Transverse colon (tissue), 4 donors: ENCODE measurements at regions not wholly inside any gene's neighbourhood (a gene's known extent, or its start where the extent isn't known, plus 50 kb on each side); places are given as distances from the start of the nearest gene placed in this dataset.

Source experiments
- DNase-seq: peaks from one replicate; pipeline ENCODE4 v3.0.0-alpha.2; 2019
- H3K27ac ChIP-seq, 4 donors: fragments of 200-600 bp; sonication (generic); 2 replicates each; pipeline ENCODE4 v1.5.1; 2016 to 2018; ENCODE audit warnings: inconsistent platforms in 4 of 4
- H3K27me3 ChIP-seq: fragments of 200-600 bp; sonication (generic); 2 replicates; pipeline ENCODE4 v1.5.1; 2017; ENCODE audit warnings: inconsistent platforms
- H3K36me3 ChIP-seq, 4 donors: fragments of 200-600 bp; sonication (generic); 2 replicates each; pipeline ENCODE4 v1.5.1; 2017 to 2019; ENCODE audit warnings: inconsistent platforms in 4 of 4
- H3K4me1 ChIP-seq, 4 donors: fragments of 200-600 bp; sonication (generic); 2 replicates each; pipeline ENCODE4 v1.5.1; 2017 to 2020; ENCODE audit warnings: inconsistent platforms in 4 of 4
- H3K4me3 ChIP-seq, 4 donors: fragments of 200-600 bp; sonication (generic); 1 replicate in 1 of 4; 2 replicates in 3 of 4; pipeline versions ENCODE4 v1.5.1 to v1.6.1; 2017 to 2019; ENCODE audit warnings: inconsistent platforms in 4 of 4
- H3K9me3 ChIP-seq, 2 donors: fragments of 200-600 bp; sonication (generic); 2 replicates each; pipeline ENCODE4 v1.5.1; 2017 to 2019; ENCODE audit warnings: inconsistent platforms in 2 of 2
- CTCF ChIP-seq, 5 experiments: fragments of 200-600 bp in 3 of 5; fragments of 450-650 bp in 2 of 5; sonication (generic) in 3 of 5; IDR thresholded peaks; 1 replicate in 2 of 5; 2 replicates in 3 of 5; pipeline ENCODE4 v1.5.1; 2016 to 2017; ENCODE audit warnings: antibody characterized with exemption in 5 of 5, inconsistent platforms in 3 of 5, mild to moderate bottlenecking in 2 of 5, moderate library complexity in 1 of 5
- EP300 ChIP-seq: sonication (generic); formaldehyde crosslinking; IDR thresholded peaks from one replicate; pipeline ENCODE4 v1.6.1; 2017; ENCODE audit warnings: antibody characterized with exemption, low read depth
- POLR2A ChIP-seq: fragments of 450-650 bp; IDR thresholded peaks from one replicate; pipeline ENCODE4 v1.6.1; 2016; ENCODE audit warnings: antibody characterized with exemption, mild to moderate bottlenecking, moderate library complexity
- POLR2AphosphoS5 ChIP-seq, 3 donors: sonication (generic); formaldehyde crosslinking; IDR thresholded peaks; one replicate each; pipeline ENCODE4 v1.6.1; 2016; ENCODE audit warnings: antibody characterized with exemption in 3 of 3
- WGBS, 2 donors: methylation state at CpG; one replicate each; pipeline ENCODE4 v1.1.5; 2018; ENCODE audit warnings: low coverage in 1 of 2; 5-methylcytosine and 5-hydroxymethylcytosine counted together
- in situ Hi-C, 4 donors: fragments of 200-750 bp; cut with MboI; loops; one replicate each; pipeline versions ENCODE4 v1.15.0 to v1.15.1; 2017; ENCODE audit warnings: low sequenced_read_pairs in 3 of 4, low pct_ligation_motif_present in 1 of 4, low pct_unique_long_range_greater_than_20kb in 1 of 4
- intact Hi-C: fragments of 100-400 bp; cut with DNase I; formaldehyde crosslinking; loops from one replicate; pipeline ENCODE4 v1.15.1; 2023; ENCODE audit warnings: low total_unique reads

GRCh38 chr6:126432564-126432963 is 92.6 kb downstream of the CENPW start:
- Histone ChIP-seq H3K4me1 (no peaks in the 10 kb centered on the region), H3K27me3 (no peaks in the 10 kb centered on the region), H3K27ac (no peak overlapping the region), H3K9me3 (no peaks in the 10 kb centered on the region), H3K36me3 (no peaks in the 10 kb centered on the region), H3K4me3 (no peak overlapping the region)
- intact Hi-C loops = no loop called here
- DNase-seq = no peak
- in situ Hi-C loops = no loop called here
- TF ChIP-seq POLR2A (no peak), EP300 (no peak), POLR2AphosphoS5 (IDR thresholded peaks at IDR 0.05) (no peak), CTCF (IDR thresholded peaks at IDR 0.05) (no peak)

- intact Hi-C loops (no loop called here), in situ Hi-C loops (no loop called here)
- Histone ChIP-seq H3K4me3 (no peak overlapping the region), H3K4me1 (no peaks in the 10 kb centered on the region), H3K27me3 (no peaks in the 10 kb centered on the region), H3K27ac (no peak overlapping the region), H3K9me3 (no peaks in the 10 kb centered on the region), H3K36me3 (no peaks in the 10 kb centered on the region)
- no peak for DNase-seq
- no peak for TF ChIP-seq POLR2AphosphoS5 (IDR thresholded peaks at IDR 0.05)
- no peak for TF ChIP-seq EP300
- TF ChIP-seq CTCF (IDR thresholded peaks at IDR 0.05) = no peak
- no peak for TF ChIP-seq POLR2A
Observed at GRCh38 chr6:126433927-126434326, 94.0 kb downstream of the CENPW start.

GRCh38 chr6:126437205-126437604 is 97.3 kb downstream of the CENPW start:
- Histone ChIP-seq H3K4me3 (no peak overlapping the region), H3K27ac (no peak overlapping the region), H3K9me3 (no peaks in the 10 kb centered on the region), H3K4me1 (no peaks in the 10 kb centered on the region), H3K36me3 (no peaks in the 10 kb centered on the region), H3K27me3 (no peaks in the 10 kb centered on the region)
- TF ChIP-seq CTCF (IDR thresholded peaks at IDR 0.05) = no peak
- TF ChIP-seq POLR2A = no peak
- TF ChIP-seq EP300 = no peak
- in situ Hi-C loops = no loop called here
- intact Hi-C loops = no loop called here
- no peak for DNase-seq

- in situ Hi-C loops = no loop called here
- WGBS, 2 donors = 68 to 86% methylated on average over 1 of the region's 1 CpG
- H3K4me3 ChIP-seq = no peak overlapping the region
- intact Hi-C loops = no loop called here
- TF ChIP-seq CTCF (IDR thresholded peaks at IDR 0.05) (no peak), POLR2AphosphoS5 (IDR thresholded peaks at IDR 0.05) (no peak), EP300 (no peak), POLR2A (no peak)
- H3K36me3 ChIP-seq = no peaks in the 10 kb centered on the region
- H3K27me3 ChIP-seq = no peaks in the 10 kb centered on the region
- H3K27ac ChIP-seq = no peak overlapping the region
- DNase-seq = no peak
- H3K9me3 ChIP-seq = no peaks in the 10 kb centered on the region
- H3K4me1 ChIP-seq = no peaks in the 10 kb centered on the region
Observed at GRCh38 chr6:126439040-126439439, 99.1 kb downstream of the CENPW start.
